Mucosa of gallbladder (tissue), 1 donor: ENCODE measurements at regions not wholly inside any gene's neighbourhood (a gene's known extent, or its start where the extent isn't known, plus 50 kb on each side); places are given as distances from the start of the nearest gene placed in this dataset.

Source experiments
- DNase-seq: peaks from one replicate; pipeline ENCODE4 v3.0.0-alpha.2; 2020; ENCODE audit warnings: low spot score
- donor health status: DM: no; HTN: no; CAD: no.

GRCh38 chr7:22586786-22587140, 86.8 kb upstream of the STEAP1B start:
- no peak for DNase-seq

- no peak for DNase-seq
Measured at GRCh38 chr7:22586101-22586785, 86.3 kb upstream of the STEAP1B start.

GRCh38 chr7:22584179-22584578, 84.2 kb upstream of the STEAP1B start:
- DNase-seq, result no peak

- peak; percentile 86 for DNase-seq
Measured at GRCh38 chr7:22582863-22583622, 83.1 kb upstream of the STEAP1B start.

- no peak for DNase-seq
Measured at GRCh38 chr7:22581099-22581498, 81.1 kb upstream of the STEAP1B start.

GRCh38 chr7:22579961-22580360, 80.0 kb upstream of the STEAP1B start:
- no peak for DNase-seq

GRCh38 chr7:22578007-22578733, 78.2 kb upstream of the STEAP1B start:
- no peak for DNase-seq

- peak; percentile 58 for DNase-seq
Measured at GRCh38 chr7:22577470-22578001, 77.5 kb upstream of the STEAP1B start.

- no peak for DNase-seq
Measured at GRCh38 chr7:22576612-22577469, 76.9 kb upstream of the STEAP1B start.

GRCh38 chr7:22574754-22575520, 74.9 kb upstream of the STEAP1B start:
- DNase-seq, result no peak

- DNase-seq, result no peak
Measured at GRCh38 chr7:22572937-22573336, 72.9 kb upstream of the STEAP1B start.

GRCh38 chr7:22572292-22572691, 72.3 kb upstream of the STEAP1B start:
- DNase-seq, result no peak

GRCh38 chr7:22571766-22572165, 71.8 kb upstream of the STEAP1B start:
- no peak for DNase-seq

- DNase-seq, result no peak
Measured at GRCh38 chr7:22569586-22570321, 69.8 kb upstream of the STEAP1B start.

- no peak for DNase-seq
Measured at GRCh38 chr7:22566592-22566991, 66.6 kb upstream of the STEAP1B start.

GRCh38 chr7:22566176-22566575, 66.2 kb upstream of the STEAP1B start:
- DNase-seq, result no peak

- no peak for DNase-seq
Measured at GRCh38 chr7:22565315-22565811, 65.4 kb upstream of the STEAP1B start.

GRCh38 chr7:22564511-22565045, 64.6 kb upstream of the STEAP1B start:
- no peak for DNase-seq

GRCh38 chr7:22563621-22564241, 63.7 kb upstream of the STEAP1B start:
- no peak for DNase-seq
